ENCODE measurements at regions not wholly inside any gene's neighbourhood (a gene's known extent, or its start where the extent isn't known, plus 50 kb on each side); places are given as distances from the start of the nearest gene placed in this dataset.

DNA sequence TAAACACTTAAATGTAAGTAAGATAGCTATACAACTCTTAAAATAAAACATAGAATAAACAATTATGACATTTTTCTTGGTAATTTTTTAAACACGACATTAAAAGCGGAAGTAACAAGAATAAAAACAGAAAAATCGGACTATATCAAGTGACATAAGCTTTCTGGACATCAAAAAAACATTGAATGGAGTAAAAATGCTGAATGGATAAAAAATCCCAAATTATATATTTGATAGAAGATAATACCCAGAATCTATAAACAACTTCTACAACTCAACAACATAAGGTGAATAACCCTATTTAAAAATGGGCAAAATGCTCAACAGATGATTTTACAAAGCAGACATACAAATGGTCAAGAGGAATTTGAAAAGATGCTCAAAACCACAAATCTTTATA lies 1866.5 kb downstream of the TP53TG3F start:
- ChIA-PET POLR2A (no interaction called here), CTCF (no interaction called here)
- no peak overlapping the region for H3K4me3 ChIP-seq (ENCODE audit: low read depth in 2 of 2, low read length in 2 of 2)
- H3K27ac ChIP-seq (ENCODE audit: low read length), result no peak overlapping the region
- no peaks in the 10 kb centered on the region for H3K27me3 ChIP-seq (ENCODE audit: control insufficient read depth, insufficient read depth, low read length)
- H3K36me3 ChIP-seq (ENCODE audit: control insufficient read depth, insufficient read depth, low read length), result no peaks in the 10 kb centered on the region
- BruUV-seq (replicated peaks), result no TSS peak
- TF ChIP-seq REST (IDR thresholded peaks at IDR 0.05; ENCODE audit: insufficient read depth in 1 of 2, low read depth in 2 of 2, low read length in 1 of 2) (no peak), TCF7L2 (IDR thresholded peaks at IDR 0.05; ENCODE audit: low read depth, low read length) (no peak), SIN3A (IDR thresholded peaks at IDR 0.05; ENCODE audit: borderline replicate concordance, insufficient read depth, low read depth, low read length) (no peak), POLR2AphosphoS5 (IDR thresholded peaks at IDR 0.05; ENCODE audit: low read depth, low read length) (no peak)
- TF ChIP-seq, protein P1, sequence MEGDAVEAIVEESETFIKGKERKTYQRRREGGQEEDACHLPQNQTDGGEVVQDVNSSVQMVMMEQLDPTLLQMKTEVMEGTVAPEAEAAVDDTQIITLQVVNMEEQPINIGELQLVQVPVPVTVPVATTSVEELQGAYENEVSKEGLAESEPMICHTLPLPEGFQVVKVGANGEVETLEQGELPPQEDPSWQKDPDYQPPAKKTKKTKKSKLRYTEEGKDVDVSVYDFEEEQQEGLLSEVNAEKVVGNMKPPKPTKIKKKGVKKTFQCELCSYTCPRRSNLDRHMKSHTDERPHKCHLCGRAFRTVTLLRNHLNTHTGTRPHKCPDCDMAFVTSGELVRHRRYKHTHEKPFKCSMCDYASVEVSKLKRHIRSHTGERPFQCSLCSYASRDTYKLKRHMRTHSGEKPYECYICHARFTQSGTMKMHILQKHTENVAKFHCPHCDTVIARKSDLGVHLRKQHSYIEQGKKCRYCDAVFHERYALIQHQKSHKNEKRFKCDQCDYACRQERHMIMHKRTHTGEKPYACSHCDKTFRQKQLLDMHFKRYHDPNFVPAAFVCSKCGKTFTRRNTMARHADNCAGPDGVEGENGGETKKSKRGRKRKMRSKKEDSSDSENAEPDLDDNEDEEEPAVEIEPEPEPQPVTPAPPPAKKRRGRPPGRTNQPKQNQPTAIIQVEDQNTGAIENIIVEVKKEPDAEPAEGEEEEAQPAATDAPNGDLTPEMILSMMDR (IDR thresholded peaks at IDR 0.05), result no peak
- in situ Hi-C loops (cut with HindIII; ENCODE audit: low pct_unique_long_range_greater_than_20kb, low sequenced_read_pairs) (no loop called here), intact Hi-C loops (cut with micrococcal nuclease; ENCODE audit: unreplicated experiment) (no loop called here)
- DNase-seq (ENCODE audit: low read depth, low spot score) (no peak), ATAC-seq (no peak)
- H3K4me1 ChIP-seq (ENCODE audit: control insufficient read depth, insufficient read depth, low read length), result no peaks in the 10 kb centered on the region
- no peaks in the 10 kb centered on the region for H3K9me3 ChIP-seq (ENCODE audit: control insufficient read depth, insufficient read depth, low read depth, low read length)

DNA sequence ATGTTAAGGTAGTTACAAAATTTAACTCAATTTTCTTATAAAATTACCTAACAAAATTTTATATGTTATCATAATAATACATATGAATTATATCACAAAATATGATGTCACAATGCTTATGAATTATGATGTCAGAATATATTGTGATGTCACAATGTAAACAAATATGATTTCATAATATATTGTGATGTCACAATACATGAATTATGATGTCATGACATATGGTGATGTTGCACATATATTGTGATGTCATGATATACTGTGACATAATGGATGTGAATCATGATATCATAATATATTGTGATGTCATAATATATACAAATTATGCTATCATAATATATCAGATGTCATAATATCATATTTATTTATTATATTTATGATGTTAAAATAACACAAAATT lies 1879.9 kb downstream of the TP53TG3F start:
- Histone ChIP-seq H3K36me3 (ENCODE audit: control insufficient read depth, insufficient read depth, low read length) (no peaks in the 10 kb centered on the region), H3K27ac (ENCODE audit: low read length) (no peak overlapping the region), H3K27me3 (ENCODE audit: control insufficient read depth, insufficient read depth, low read length) (no peaks in the 10 kb centered on the region), H3K4me3 (ENCODE audit: low read depth in 2 of 2, low read length in 2 of 2) (no peak overlapping the region), H3K4me1 (ENCODE audit: control insufficient read depth, insufficient read depth, low read length) (no peaks in the 10 kb centered on the region), H3K9me3 (ENCODE audit: control insufficient read depth, insufficient read depth, low read depth, low read length) (no peaks in the 10 kb centered on the region)
- ChIA-PET POLR2A (no interaction called here), CTCF (no interaction called here)
- TF ChIP-seq, protein P1 (IDR thresholded peaks at IDR 0.05), result no peak
- TF ChIP-seq TCF7L2 (IDR thresholded peaks at IDR 0.05; ENCODE audit: low read depth, low read length) (no peak), REST (IDR thresholded peaks at IDR 0.05; ENCODE audit: insufficient read depth in 1 of 2, low read depth in 2 of 2, low read length in 1 of 2) (no peak), POLR2AphosphoS5 (IDR thresholded peaks at IDR 0.05; ENCODE audit: low read depth, low read length) (no peak), SIN3A (IDR thresholded peaks at IDR 0.05; ENCODE audit: borderline replicate concordance, insufficient read depth, low read depth, low read length) (no peak)
- intact Hi-C loops (cut with micrococcal nuclease; ENCODE audit: unreplicated experiment), result no loop called here
- ATAC-seq (no peak), DNase-seq (ENCODE audit: low read depth, low spot score) (no peak)
- in situ Hi-C loops (cut with HindIII; ENCODE audit: low pct_unique_long_range_greater_than_20kb, low sequenced_read_pairs), result no loop called here
- no TSS peak for BruUV-seq (replicated peaks)

Measured in Panc1 (cell line).